ENCODE measurements at regions not wholly inside any gene's neighbourhood (a gene's known extent, or its start where the extent isn't known, plus 50 kb on each side); places are given as distances from the start of the nearest gene placed in this dataset.

GRCh38 chr16:7206469-7206868, 126.2 kb upstream of the RBFOX1 start:
- intact Hi-C loops (cut with DNase I) = no loop called here

DNA sequence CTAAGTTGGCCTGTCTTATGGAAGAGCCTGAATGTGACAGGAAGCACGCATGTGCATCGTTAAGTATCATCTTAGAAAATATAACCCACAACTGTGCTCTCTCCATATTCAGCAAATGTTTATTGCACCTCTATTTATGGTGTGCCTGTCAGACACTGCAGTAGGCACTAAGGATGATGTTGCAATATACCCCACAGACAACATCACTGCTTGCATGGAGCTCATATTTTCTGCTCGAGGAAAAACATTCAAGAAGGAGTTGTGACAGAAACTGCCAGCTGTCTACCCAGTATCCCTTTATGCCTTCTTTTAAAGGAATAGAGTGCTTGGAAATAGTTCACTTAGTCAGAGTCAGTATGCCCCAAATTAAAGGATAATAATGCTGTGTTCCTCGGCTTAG, 132.3 kb upstream of the RBFOX1 start:
- intact Hi-C loops (cut with DNase I) = no loop called here
- DNase-seq = no peak

More at GRCh38 chr16:7206469-7206868, 126.2 kb upstream of the RBFOX1 start:
- DNase-seq = no peak

- DNase-seq = no peak
- intact Hi-C loops (cut with DNase I) = no loop called here
These were observed 147.0 kb upstream of the RBFOX1 start for GRCh38 chr16:7185689-7186088.

- DNase-seq = no peak
- intact Hi-C loops (cut with DNase I) = no loop called here
These were observed 147.5 kb upstream of the RBFOX1 start for GRCh38 chr16:7185165-7185564.

DNA sequence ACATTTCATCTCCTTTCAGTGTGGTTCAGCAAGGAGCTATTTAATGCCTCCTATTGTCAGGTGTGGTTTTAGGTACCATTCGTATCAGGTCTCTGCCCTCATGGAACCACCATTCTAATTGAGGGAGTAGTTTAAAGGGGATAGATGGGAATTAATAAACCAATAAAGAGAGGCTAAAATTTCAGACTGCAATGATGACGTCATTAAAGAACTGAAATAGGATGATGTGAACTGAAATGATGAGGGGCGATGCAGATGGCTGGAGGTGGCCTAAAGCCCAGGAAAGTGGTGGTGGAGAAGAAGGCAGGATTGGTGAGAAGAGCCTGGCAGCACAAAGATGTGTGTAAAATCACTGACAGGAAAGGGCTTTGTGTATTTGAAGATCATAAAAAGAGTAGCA, 148.9 kb upstream of the RBFOX1 start:
- intact Hi-C loops (cut with DNase I) = no loop called here
- DNase-seq = no peak

GRCh38 chr16:7182510-7183109, 150.0 kb upstream of the RBFOX1 start:
- intact Hi-C loops (cut with DNase I) = no loop called here
- no peak for DNase-seq

DNA sequence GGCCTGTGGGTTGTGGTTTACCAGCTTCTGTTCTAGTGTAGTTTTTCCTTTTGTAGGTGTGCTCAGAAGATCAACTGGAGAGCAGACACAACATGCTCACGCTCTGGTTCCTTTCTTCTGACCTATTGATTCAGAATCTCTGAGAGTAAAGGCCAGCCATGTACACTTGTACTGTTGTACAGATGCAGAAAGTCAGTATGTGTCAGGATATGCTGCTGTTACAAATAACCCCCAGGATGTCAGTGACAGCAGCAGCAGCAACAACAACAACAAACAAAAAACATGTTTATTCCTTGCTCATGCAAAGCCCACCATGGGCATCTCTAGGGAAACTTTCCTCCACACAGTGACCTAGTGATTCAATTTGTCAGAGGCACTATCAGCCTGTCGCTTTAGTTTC, 154.8 kb upstream of the RBFOX1 start:
- intact Hi-C loops (cut with DNase I) = no loop called here
- DNase-seq = no peak

- no peak for DNase-seq
- intact Hi-C loops (cut with DNase I) = no loop called here
These were observed 161.5 kb upstream of the RBFOX1 start for GRCh38 chr16:7171151-7171550.

GRCh38 chr16:7167626-7168025, 165.0 kb upstream of the RBFOX1 start:
- intact Hi-C loops (cut with DNase I) = no loop called here
- no peak for DNase-seq

DNA sequence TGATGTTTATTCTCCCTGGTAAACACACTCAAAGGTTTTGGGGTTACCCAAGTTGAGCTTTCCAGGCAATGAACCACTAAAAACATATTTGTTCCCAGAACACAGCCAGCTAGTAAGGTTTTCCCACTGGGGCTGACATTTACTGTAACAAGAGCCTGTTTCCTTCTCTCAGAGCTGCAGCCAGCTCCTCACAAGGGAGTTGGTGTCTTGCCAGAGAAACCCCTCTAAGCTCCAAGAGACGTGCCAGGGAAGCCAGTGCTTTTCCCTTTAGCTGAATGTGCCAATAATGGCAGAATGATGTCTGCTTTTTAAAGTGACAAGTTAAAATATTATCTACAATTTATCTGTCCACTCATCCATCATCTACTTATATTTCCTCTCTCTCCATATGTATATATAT, 170.8 kb upstream of the RBFOX1 start:
- peak in 1 of 42 donors; percentile 9 for DNase-seq
- intact Hi-C loops (cut with DNase I) = no loop called here

DNA sequence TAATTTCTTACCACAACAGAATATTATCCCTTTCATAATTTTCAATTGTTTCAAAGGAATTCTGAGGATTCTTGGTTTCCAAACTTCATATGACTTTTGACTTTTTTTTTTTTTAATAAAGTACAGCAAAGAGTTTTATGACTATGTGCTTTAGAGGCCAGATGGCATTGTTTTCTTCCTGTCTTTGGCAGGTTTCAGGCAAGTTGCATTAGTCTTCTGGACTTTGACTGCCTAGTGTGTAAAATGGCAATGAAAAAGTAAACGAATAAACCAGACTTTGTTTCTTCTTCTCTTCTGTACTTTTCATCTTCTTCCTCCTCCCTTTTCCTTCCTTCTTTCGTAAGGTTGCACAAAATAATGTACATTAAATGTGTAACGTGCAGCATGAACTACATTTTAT, 172.6 kb upstream of the RBFOX1 start:
- intact Hi-C loops (cut with DNase I) = no loop called here
- no peak for DNase-seq

DNA sequence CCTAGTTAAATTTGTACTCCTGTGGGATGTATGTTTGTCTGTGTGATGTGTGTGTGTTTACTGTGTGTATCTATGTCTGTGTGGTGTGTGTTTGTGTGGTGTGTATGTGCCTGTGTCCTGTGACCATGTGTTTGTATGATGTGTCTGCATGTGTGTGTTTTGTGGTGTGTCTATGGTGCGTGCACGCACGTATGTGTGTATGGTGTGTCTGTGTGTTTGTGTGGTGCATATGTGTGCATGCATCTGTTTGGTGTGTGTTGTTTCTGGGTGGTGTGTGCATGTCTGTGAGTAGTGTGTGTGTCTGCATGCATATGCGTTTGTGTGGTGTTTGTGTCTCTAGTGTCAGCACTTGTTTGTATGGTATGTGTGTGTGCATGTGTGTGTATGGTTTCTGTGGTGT, 174.2 kb upstream of the RBFOX1 start:
- DNase-seq = no peak
- intact Hi-C loops (cut with DNase I) = no loop called here

DNA sequence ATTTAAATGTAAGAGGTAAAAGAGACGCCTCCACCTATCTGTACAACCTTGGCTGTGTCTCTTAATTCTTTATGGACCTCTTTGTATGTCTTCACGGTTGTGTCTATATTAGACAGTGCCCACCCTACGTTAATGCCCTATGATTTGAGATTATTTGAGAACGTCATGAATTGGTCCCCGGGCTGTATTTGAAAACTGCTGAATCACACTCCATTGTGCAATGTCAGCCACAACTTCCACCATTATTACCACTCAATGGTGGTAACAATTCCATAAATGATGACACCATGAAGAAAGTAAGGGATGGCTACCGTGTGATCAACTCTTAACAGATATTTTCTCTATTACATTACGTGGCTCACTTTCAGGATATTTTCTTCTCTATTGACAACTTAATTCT, 182.4 kb upstream of the RBFOX1 start:
- no peak for DNase-seq
- intact Hi-C loops (cut with DNase I) = no loop called here

DNA sequence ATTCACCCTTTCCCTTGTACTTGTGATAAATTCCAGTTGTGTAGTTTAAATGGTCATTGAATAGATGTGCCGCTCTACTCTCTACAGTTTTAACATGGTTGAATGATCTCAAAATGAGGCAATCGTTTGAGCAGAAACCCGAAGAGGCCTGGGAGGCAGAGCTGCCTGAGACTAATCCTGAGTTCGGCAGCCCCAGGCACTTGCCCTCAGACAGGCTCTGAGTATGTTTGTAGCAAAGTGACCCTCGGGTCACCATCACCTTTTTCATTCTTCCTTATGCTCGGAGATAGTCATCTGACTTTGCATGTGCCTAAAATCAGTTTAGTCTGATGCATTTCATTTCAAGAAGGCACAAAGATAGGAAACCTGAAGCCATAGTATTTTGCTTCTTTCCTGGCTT, 184.0 kb upstream of the RBFOX1 start:
- DNase-seq = no peak
- intact Hi-C loops (cut with DNase I) = no loop called here

- intact Hi-C loops (cut with DNase I) = no loop called here
- peak; percentile 26 to 92 (median 70) for DNase-seq
These were observed 191.7 kb upstream of the RBFOX1 start for GRCh38 chr16:7140899-7141298.

DNA sequence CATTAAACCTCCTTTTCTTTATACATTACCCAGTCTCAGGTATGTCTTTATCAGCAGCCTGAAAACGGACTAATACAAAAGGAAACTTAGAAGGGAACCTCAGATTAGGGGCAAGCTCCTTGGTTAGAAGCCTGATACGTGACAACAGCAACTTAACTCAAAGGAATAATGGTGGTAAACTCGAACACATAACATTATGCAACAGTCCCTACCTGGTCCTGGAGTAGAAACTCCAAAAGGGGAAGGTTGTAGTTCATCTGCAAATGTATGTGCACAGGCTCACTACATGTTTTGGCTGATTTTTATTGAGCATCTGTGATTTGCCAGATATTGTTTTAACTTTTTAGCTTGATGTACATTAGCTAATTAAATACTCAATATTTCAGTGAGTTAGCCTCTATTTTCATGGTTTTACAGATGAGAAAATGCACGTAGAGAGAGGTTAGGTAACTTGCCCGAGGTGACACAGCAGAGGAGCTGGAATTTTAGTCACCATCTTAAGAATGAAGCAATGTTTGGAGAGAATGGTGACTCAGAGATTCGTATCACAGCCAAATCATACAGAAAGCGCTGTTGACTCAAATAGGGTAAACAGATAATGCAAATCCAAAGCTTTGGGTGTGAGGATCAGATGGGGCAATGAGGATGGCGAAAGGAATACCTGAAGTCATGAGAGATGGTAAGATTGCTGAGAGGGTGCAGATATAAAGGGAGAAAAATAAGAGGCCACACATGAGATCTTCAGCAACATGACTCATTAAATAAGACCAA, 194.9 kb upstream of the RBFOX1 start:
- intact Hi-C loops (cut with DNase I) = no loop called here
- no peak for DNase-seq

DNA sequence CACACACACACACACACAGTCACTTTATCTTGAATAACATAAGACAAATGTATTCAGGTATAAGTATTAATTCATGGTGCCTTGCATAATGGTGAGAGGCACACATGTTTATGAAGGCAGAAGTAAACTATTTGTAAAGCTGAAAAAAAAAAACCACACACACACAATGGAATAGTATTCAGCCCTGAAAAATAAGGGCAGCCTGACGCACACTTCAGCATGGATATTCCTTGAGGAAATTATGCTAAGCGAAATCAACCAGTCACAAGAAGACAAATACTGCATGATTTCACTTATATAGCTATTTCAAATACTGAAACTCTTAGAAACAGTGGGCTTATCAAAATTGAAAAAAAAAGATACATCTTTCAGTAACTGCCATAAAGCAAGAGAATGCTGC, 200.2 kb upstream of the RBFOX1 start:
- intact Hi-C loops (cut with DNase I) = no loop called here
- no peak for DNase-seq

- no peak for DNase-seq
- intact Hi-C loops (cut with DNase I) = no loop called here
These were observed 207.9 kb upstream of the RBFOX1 start for GRCh38 chr16:7124701-7125100.

DNA sequence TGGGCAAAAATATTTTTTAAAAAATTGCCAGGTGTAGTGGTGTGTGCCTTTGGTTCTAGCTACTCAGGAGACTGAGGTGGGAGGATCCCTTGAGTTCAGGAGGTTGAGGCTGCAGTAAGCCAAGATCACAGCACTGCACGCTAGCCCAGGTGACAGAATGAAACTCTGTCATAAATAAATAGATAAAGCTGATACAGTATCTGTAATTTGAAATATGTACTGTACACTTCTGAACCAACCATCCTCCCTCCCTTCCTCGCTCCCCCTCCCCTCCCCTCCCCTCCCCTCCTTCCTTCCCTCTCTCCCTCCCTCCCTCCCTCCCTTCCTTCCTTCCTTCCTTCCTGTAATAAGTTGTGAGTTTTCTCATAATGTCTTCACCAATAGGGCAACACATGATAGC, 208.4 kb upstream of the RBFOX1 start:
- DNase-seq = no peak
- intact Hi-C loops (cut with DNase I) = no loop called here

DNA sequence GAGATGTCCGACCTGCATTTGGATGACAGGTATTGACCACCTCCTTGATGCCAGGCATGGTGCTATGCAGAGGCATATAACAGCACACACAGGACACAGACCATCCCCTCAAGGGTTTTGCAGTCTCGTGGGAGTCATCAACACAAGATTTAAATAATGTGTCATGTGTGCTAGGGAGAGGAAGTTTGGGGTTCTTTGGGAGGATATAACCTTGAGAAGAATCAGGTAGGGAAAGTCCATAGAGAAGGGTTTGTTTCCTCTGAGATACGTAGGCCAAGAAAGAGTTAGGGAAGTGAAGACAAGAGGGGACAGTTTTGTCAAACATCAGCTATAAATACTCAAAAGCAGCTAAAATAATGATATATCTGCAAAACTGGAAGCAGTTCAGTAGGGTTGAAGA, 215.9 kb upstream of the RBFOX1 start:
- DNase-seq = no peak
- intact Hi-C loops (cut with DNase I) = no loop called here

GRCh38 chr16:7115898-7116297, 216.7 kb upstream of the RBFOX1 start:
- DNase-seq = no peak
- intact Hi-C loops (cut with DNase I) = no loop called here
